Mesendoderm (in vitro differentiated cells): ENCODE measurements at regions not wholly inside any gene's neighbourhood (a gene's known extent, or its start where the extent isn't known, plus 50 kb on each side); places are given as distances from the start of the nearest gene placed in this dataset.
A peak's percentile ranks its signal among the peaks of the same experiment; 100 is the strongest.

ENCODE experiments used
- DNase-seq: peaks from one replicate; pipeline ENCODE4 v3.0.0; 2013
- H2AK5ac ChIP-seq: 2 replicates; pipeline ENCODE4 v1.6.1; 2013; ENCODE audit warnings: low read length, inconsistent platforms
- H2BK120ac ChIP-seq: 2 replicates; pipeline ENCODE4 v1.6.1; 2013; ENCODE audit warnings: low read depth, mild to moderate bottlenecking, low read length, moderate library complexity, mixed read lengths
- H2BK15ac ChIP-seq: replicated peaks from 2 replicates; pipeline ENCODE4 v1.6.1; 2013; ENCODE audit warnings: low read depth, mild to moderate bottlenecking, moderate library complexity
- H2BK5ac ChIP-seq: 2 replicates; pipeline ENCODE4 v1.6.1; 2013; ENCODE audit warnings: low read length, inconsistent platforms
- H3K18ac ChIP-seq: 2 replicates; pipeline ENCODE4 v1.6.1; 2013; ENCODE audit warnings: mild to moderate bottlenecking, low read length, mixed read lengths
- H3K23ac ChIP-seq: one replicate; pipeline ENCODE4 v1.6.1; 2013; ENCODE audit warnings: low read length
- H3K27ac ChIP-seq: 2 replicates; pipeline ENCODE4 v1.5.1; 2013; ENCODE audit warnings: low read depth, mild to moderate bottlenecking, inconsistent platforms, low read length, moderate library complexity
- H3K27me3 ChIP-seq: 2 replicates; pipeline ENCODE4 v1.6.1; 2013; ENCODE audit warnings: low read length, control low read depth, mild to moderate bottlenecking, inconsistent platforms; ENCODE audit not compliant: insufficient read depth, poor library complexity
- H3K36me3 ChIP-seq: 2 replicates; pipeline ENCODE4 v1.6.1; 2013; ENCODE audit warnings: low read length, inconsistent platforms; ENCODE audit not compliant: control insufficient read depth, insufficient read depth
- H3K4ac ChIP-seq: one replicate; pipeline ENCODE4 v1.6.1; 2013; ENCODE audit warnings: low read depth, mild to moderate bottlenecking, low read length, moderate library complexity
- H3K4me1 ChIP-seq: 2 replicates; pipeline ENCODE4 v1.6.1; 2013; ENCODE audit warnings: low read depth, low read length, inconsistent platforms; ENCODE audit not compliant: control insufficient read depth
- H3K4me2 ChIP-seq: 2 replicates; pipeline ENCODE4 v1.6.1; 2013; ENCODE audit warnings: low read length
- H3K4me3 ChIP-seq: 2 replicates; pipeline ENCODE4 v1.5.1; 2013; ENCODE audit warnings: mild to moderate bottlenecking, low read length
- H3K56ac ChIP-seq: one replicate; pipeline ENCODE4 v1.6.1; 2013; ENCODE audit warnings: low read length
- H3K79me1 ChIP-seq: 2 replicates; pipeline ENCODE4 v1.6.1; 2013; ENCODE audit warnings: low read length, inconsistent platforms
- H3K79me2 ChIP-seq: 2 replicates; pipeline ENCODE4 v1.6.1; 2013; ENCODE audit warnings: mild to moderate bottlenecking, low read length; ENCODE audit not compliant: control insufficient read depth, insufficient read depth
- H3K9ac ChIP-seq: 2 replicates; pipeline ENCODE4 v1.6.1; 2013; ENCODE audit warnings: low read length, inconsistent platforms
- H4K5ac ChIP-seq: one replicate; pipeline ENCODE4 v1.6.1; 2013; ENCODE audit warnings: low read length
- H4K8ac ChIP-seq: one replicate; pipeline ENCODE4 v1.6.1; 2013; ENCODE audit warnings: low read depth, mild to moderate bottlenecking, control low read depth, low read length, moderate library complexity
- WGBS: extraction: QIAGEN DNeasy Blood & Tissue Kit; methylation state at CpG from one replicate; pipeline ENCODE4 v1.1.7; 2013; ENCODE audit warnings: low lambda C conversion rate, missing lambda C conversion rate; ENCODE audit not compliant: insufficient coverage; ENCODE audit errors: extremely low coverage; 5-methylcytosine and 5-hydroxymethylcytosine counted together

GRCh38 chr1:67965995-67966665 lies 84.3 kb downstream of the DIRAS3 start:
- H3K9ac ChIP-seq, result no peak overlapping the region
- H3K27ac ChIP-seq, result no peak overlapping the region
- no peaks in the 10 kb centered on the region for H3K36me3 ChIP-seq
- H3K18ac ChIP-seq, result no peak overlapping the region
- no peak overlapping the region for H3K4me3 ChIP-seq
- no peak overlapping the region for H3K56ac ChIP-seq
- no peaks in the 10 kb centered on the region for H3K79me1 ChIP-seq
- no peak overlapping the region for H2BK15ac ChIP-seq
- no peak overlapping the region for H2BK5ac ChIP-seq
- no peaks in the 10 kb centered on the region for H3K79me2 ChIP-seq
- DNase-seq, result no peak
- H2BK120ac ChIP-seq, result no peak overlapping the region
- H3K4ac ChIP-seq, result no peak overlapping the region
- no peak overlapping the region for H4K8ac ChIP-seq
- H3K4me1 ChIP-seq, result no peaks in the 10 kb centered on the region
- WGBS, result no CpG with 5 or more reads among the region's 2 CpGs
- no peak overlapping the region for H2AK5ac ChIP-seq
- H3K4me2 ChIP-seq, result no peak overlapping the region
- H3K23ac ChIP-seq, result no peak overlapping the region
- H4K5ac ChIP-seq, result no peak overlapping the region
- H3K27me3 ChIP-seq, result no peaks in the 10 kb centered on the region

GRCh38 chr1:67963263-67963662 lies 87.2 kb downstream of the DIRAS3 start:
- H3K79me1 ChIP-seq, result no peaks in the 10 kb centered on the region
- H4K5ac ChIP-seq, result no peak overlapping the region
- no peak overlapping the region for H2BK5ac ChIP-seq
- no peak overlapping the region for H4K8ac ChIP-seq
- H2BK15ac ChIP-seq, result no peak overlapping the region
- DNase-seq, result no peak
- H3K27ac ChIP-seq, result no peak overlapping the region
- no peak overlapping the region for H3K4me3 ChIP-seq
- H3K18ac ChIP-seq, result no peak overlapping the region
- no peaks in the 10 kb centered on the region for H3K79me2 ChIP-seq
- H3K4me1 ChIP-seq, result no peaks in the 10 kb centered on the region
- no peaks in the 10 kb centered on the region for H3K36me3 ChIP-seq
- H2BK120ac ChIP-seq, result no peak overlapping the region
- H3K9ac ChIP-seq, result no peak overlapping the region
- no peaks in the 10 kb centered on the region for H3K27me3 ChIP-seq
- H3K4ac ChIP-seq, result no peak overlapping the region
- H2AK5ac ChIP-seq, result no peak overlapping the region
- H3K23ac ChIP-seq, result no peak overlapping the region
- H3K4me2 ChIP-seq, result no peak overlapping the region
- H3K56ac ChIP-seq, result no peak overlapping the region

- Histone ChIP-seq H3K4me1 (no peaks in the 10 kb centered on the region), H4K8ac (no peak overlapping the region), H2BK15ac (no peak overlapping the region), H3K18ac (no peak overlapping the region), H3K23ac (no peak overlapping the region), H3K4me2 (no peak overlapping the region), H3K27me3 (no peaks in the 10 kb centered on the region), H3K9ac (no peak overlapping the region), H3K79me1 (no peaks in the 10 kb centered on the region), H3K4ac (no peak overlapping the region), H2AK5ac (no peak overlapping the region), H3K27ac (no peak overlapping the region), H3K4me3 (no peak overlapping the region), H2BK5ac (no peak overlapping the region), H3K79me2 (no peaks in the 10 kb centered on the region), H3K36me3 (no peaks in the 10 kb centered on the region), H4K5ac (no peak overlapping the region), H3K56ac (no peak overlapping the region), H2BK120ac (no peak overlapping the region)
- DNase-seq, result no peak
- no CpG with 5 or more reads among the region's 2 CpGs for WGBS
These were observed 89.7 kb downstream of the DIRAS3 start for GRCh38 chr1:67960766-67961165.

- Histone ChIP-seq H2BK120ac (no peak overlapping the region), H3K4ac (no peak overlapping the region)
- no peak for DNase-seq
These were observed 92.0 kb downstream of the DIRAS3 start for GRCh38 chr1:67958472-67958871.

DNA sequence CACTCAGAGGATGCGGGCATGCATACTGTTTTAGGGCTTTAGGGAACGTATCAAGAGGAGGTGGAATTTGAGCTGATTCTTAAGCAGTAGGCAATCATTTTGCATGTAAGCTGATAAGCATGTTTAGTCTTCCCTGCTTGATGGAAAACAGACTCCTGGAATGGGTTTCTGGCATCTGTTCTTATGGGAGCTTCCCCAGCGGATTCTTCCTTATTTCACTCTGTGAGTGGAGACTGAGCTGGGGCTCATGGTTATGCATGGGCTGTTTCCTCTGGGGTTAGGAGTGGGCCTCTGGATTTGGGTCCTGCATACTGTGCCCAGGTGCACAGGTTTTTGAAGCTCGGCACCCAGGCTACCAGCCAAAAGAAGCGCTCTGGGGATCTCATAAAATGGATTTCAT lies 93.4 kb downstream of the DIRAS3 start:
- Histone ChIP-seq H2AK5ac (no peak overlapping the region), H3K79me1 (no peaks in the 10 kb centered on the region), H3K56ac (no peak overlapping the region), H2BK120ac (no peak overlapping the region), H4K5ac (no peak overlapping the region), H3K79me2 (no peaks in the 10 kb centered on the region), H3K36me3 (no peaks in the 10 kb centered on the region), H3K4me1 (no peaks in the 10 kb centered on the region), H3K23ac (no peak overlapping the region), H3K18ac (no peak overlapping the region), H2BK5ac (no peak overlapping the region), H3K27me3 (no peaks in the 10 kb centered on the region), H3K4me2 (no peak overlapping the region), H3K4ac (no peak overlapping the region), H3K9ac (no peak overlapping the region), H3K4me3 (no peak overlapping the region), H3K27ac (no peak overlapping the region), H4K8ac (no peak overlapping the region), H2BK15ac (no peak overlapping the region)
- DNase-seq, result peak; percentile 49
- no CpG with 5 or more reads among the region's 5 CpGs for WGBS

More at GRCh38 chr1:67958472-67958871, 92.0 kb downstream of the DIRAS3 start:
- H2BK5ac ChIP-seq, result no peak overlapping the region
- no peak overlapping the region for H2BK15ac ChIP-seq
- H3K79me2 ChIP-seq, result no peaks in the 10 kb centered on the region
- no peaks in the 10 kb centered on the region for H3K36me3 ChIP-seq
- H2AK5ac ChIP-seq, result no peak overlapping the region
- no peak overlapping the region for H4K5ac ChIP-seq
- H3K4me3 ChIP-seq, result no peak overlapping the region
- no CpG with 5 or more reads among the region's 1 CpG for WGBS
- no peaks in the 10 kb centered on the region for H3K79me1 ChIP-seq
- no peak overlapping the region for H3K27ac ChIP-seq
- no peaks in the 10 kb centered on the region for H3K27me3 ChIP-seq
- no peak overlapping the region for H3K18ac ChIP-seq
- H3K4me1 ChIP-seq, result no peaks in the 10 kb centered on the region
- no peak overlapping the region for H3K23ac ChIP-seq
- no peak overlapping the region for H3K4me2 ChIP-seq
- no peak overlapping the region for H3K9ac ChIP-seq
- no peak overlapping the region for H4K8ac ChIP-seq
- H3K56ac ChIP-seq, result no peak overlapping the region

DNA sequence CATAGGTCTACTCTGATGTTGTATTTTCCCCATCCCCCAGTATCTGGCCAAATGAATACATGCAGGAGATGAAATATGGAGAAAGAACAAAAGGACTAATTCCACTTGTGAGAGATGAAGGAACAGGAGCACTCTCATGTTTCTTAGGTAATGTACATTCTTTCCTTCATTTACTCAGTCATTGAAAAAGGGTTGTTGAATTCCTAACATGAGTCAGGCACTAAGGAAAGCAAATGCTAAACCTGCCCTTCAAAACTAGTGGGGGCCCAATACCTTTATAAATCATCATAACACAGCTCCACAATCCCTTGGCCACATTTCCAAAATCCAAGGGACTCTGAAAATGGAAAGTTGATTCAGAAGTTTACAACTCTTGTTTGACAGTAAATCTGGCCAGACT lies 94.3 kb downstream of the DIRAS3 start:
- no peak overlapping the region for H2BK5ac ChIP-seq
- no peak overlapping the region for H3K23ac ChIP-seq
- H4K8ac ChIP-seq, result no peak overlapping the region
- no peak overlapping the region for H2AK5ac ChIP-seq
- H3K9ac ChIP-seq, result no peak overlapping the region
- H3K18ac ChIP-seq, result no peak overlapping the region
- no peak overlapping the region for H3K4me2 ChIP-seq
- H2BK120ac ChIP-seq, result no peak overlapping the region
- H3K27ac ChIP-seq, result no peak overlapping the region
- H3K56ac ChIP-seq, result no peak overlapping the region
- DNase-seq, result no peak
- H2BK15ac ChIP-seq, result no peak overlapping the region
- no peak overlapping the region for H3K4me3 ChIP-seq
- no peaks in the 10 kb centered on the region for H3K79me2 ChIP-seq
- H3K36me3 ChIP-seq, result no peaks in the 10 kb centered on the region
- H4K5ac ChIP-seq, result no peak overlapping the region
- H3K27me3 ChIP-seq, result no peaks in the 10 kb centered on the region
- H3K4me1 ChIP-seq, result no peaks in the 10 kb centered on the region
- H3K79me1 ChIP-seq, result no peaks in the 10 kb centered on the region
- no peak overlapping the region for H3K4ac ChIP-seq
